Superior temporal gyrus (tissue), 1 donor: ENCODE measurements at regions not wholly inside any gene's neighbourhood (a gene's known extent, or its start where the extent isn't known, plus 50 kb on each side); places are given as distances from the start of the nearest gene placed in this dataset.
"Not testable (repeated sequence)": the region's sequence is repeated elsewhere in the genome, so short reads cannot be mapped to it uniquely, and the experiment has no call there.

Experiments used
- DNase-seq: peaks from one replicate; pipeline ENCODE4 v3.0.0-alpha.2; 2016; ENCODE audit errors: extremely low spot score

DNA sequence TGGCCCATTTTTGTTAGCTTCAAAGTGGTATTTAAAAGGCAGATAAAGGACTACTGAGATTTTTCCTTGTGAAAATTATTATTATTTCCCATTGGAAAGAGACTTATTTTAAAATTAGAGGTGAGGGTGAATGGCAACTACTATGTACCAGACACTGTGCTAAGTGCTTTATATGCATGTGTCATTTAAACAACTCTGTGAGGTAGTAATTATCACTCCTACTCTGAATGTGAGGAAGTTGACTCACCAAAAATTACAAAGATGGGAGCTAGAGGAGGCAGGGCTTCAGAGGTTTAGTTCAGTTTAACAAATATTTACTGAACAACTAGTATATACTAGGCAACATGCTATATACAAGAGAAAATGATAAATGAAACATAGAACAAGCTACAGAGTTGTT lies 78.2 kb downstream of the MSL3 start:
- no peak for DNase-seq

DNA sequence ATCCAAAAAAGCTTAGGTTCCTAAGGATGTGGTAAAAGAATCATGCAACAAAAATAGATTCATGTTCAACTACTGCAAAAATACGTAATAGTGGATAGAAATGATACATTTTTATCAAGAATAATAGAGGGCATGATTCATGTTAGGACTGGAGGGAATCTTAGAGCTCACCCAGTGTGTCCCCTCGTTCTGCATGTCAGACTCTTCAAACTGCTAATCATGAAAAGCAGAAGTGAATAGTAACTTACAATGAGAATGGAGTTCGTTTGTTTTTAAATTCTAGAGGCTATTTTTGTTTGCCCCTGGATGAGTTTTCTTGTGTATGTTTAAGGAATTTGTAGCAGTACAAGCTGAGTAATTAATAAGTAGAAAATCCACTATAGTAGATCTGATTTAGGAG lies 79.4 kb downstream of the MSL3 start:
- DNase-seq, result no peak

DNA sequence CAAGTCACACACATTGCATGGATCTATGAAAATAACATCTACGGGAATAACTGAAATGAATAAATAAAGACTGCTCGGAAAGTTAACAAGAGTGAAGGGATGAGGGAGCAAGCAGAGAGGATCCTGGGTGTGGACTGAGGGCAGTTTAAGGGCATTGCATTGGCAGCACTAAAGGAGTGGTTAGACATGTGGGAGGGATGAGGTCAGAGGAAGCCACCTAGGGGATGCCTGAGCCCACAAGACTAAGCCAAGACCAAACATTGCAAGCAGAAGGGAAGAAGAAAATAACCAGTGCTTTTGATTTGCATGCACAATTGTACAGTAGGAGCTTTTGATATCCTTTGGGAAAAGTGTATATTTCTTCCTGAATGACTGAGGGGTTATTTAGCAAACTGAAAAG lies 106.1 kb downstream of the MSL3 start:
- no peak for DNase-seq

DNA sequence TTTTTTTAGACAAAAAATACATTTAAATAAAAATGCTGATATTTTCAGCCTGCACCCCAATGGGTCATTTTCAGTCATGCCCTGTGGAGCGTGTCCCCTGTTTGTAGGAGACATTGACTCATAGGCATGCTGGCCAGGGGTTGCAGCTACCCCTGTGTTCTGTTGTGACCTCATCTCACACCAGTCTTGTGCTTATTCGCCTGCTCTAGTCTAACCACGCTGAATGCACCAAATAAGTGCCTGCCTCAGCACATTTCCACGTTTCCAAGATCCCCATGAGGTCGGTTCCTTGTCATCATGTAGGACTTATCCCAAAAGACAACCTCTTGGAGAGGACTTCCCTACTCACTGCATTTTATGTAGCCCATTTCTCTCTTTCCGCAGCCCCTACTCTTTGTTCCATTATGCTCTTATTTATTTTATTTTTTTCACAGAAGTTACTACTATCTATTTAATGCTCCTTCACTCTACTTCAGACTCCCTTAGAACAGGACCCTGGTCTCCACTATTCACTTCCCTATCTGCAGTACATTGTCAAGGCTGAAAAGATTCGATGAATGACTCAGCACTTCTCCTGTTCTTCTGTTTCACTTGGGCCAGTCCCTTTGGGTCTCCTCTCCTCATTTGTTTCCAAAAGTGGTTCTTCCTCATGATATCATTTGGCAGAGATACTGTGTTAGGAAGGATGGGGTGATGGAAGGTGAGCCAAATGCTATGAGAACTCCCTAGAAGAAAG lies 109.7 kb downstream of the MSL3 start:
- DNase-seq, result no peak

DNA sequence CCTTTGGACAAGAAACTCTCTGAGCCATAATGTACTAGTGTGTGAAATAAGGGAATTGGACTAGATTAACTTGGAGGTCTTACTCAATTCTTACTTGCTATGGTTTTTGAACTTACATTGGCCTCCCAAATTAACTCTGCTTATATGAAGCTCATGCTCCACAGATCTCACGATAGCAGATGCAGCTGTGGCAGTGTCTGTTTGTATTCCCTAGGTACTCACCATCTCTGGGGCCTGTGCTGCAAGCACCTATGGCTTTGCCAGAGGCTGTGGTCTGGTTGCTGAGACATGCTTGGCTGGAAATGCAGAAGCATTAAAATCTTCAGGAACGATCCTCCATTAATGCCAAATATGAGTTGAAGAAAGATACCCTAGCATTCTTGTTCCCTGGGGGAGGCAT lies 112.8 kb downstream of the MSL3 start:
- DNase-seq, result no peak

DNA sequence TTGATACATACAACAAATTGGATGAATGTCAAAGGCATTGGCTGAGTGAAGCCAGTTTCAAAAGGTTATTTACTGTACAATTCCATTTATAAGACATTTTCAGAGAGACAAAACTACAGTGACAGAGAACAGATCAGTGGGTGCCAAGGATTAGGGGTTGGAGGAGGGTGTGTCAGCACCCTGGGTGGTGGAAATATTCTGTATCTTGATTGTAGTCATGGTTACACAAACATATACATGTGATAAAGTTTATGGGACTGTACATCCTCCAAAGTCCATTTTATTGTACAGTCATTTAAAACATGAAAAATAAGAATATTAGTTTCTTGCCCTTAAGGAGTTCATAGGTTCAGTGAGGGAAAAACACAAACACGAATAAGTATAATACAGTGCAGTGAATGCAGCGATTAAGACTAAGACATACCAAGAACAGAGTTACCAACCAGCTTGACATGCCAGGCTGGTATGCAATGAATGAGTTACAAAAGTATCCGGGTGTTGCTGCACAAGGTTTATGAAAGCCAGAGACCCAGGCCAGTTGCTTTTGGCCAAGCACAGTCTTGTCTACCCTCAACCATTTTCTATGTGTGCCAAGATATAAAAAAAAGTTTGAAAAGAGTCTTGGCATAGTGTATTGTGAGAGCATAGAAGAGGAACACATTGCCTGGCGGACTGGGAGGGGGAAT lies 123.6 kb downstream of the MSL3 start:
- DNase-seq, result no peak

DNA sequence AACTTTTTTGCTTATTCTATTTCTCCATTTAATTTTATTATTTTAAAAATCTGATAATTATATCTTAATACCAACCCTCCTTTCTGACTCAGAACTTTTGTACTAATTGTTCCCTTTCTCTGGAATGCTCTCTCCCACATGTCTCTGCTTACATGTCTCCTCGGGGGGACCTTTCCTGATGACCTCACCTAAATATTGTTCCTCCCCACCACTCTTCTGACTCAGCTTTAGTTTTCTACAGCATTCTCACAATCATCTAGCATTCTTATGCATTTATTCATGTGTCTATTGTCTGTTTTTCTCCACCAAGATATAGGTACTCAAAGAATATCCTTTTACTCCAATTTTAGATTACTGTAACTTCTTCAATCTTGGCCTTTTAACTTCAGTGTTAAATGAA lies 128.7 kb downstream of the MSL3 start:
- no peak for DNase-seq

DNA sequence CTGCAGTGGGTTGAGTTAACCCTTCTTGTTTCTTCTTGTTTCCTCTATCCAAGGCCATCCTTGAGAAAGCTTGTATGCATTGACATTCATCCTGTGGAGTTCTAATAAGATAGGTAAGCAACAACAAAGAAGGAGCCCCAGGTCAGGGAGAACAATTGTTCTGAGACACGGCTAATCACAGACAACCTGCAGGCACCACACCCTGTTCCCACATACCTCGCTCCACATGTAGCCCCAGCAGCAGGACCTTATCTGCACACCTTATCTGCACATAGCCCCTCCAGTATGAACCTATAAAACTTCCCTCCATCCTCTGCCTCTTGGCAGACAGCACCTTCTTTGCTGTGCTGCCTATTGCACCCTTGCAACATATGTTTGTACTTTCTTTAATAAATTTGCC lies 129.1 kb downstream of the MSL3 start:
- DNase-seq, result no peak

DNA sequence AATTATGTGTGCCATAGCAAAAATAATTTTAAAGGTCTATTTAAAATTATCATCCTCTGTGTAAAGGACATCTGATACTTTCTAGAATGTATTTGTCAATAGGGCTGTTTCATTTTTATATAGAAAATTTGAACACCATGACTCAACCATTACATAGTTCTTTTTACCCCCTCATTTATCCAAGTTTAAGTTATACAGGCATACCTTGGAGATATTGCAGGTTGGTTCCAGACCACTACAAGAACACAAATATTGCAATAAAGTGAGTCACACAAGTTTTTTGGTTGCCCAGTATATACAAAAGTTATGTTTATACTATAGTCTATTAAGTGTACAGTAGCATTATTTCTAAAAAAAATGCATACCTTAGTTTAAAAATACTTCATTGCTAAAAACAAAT lies 130.4 kb downstream of the MSL3 start:
- no peak for DNase-seq

DNA sequence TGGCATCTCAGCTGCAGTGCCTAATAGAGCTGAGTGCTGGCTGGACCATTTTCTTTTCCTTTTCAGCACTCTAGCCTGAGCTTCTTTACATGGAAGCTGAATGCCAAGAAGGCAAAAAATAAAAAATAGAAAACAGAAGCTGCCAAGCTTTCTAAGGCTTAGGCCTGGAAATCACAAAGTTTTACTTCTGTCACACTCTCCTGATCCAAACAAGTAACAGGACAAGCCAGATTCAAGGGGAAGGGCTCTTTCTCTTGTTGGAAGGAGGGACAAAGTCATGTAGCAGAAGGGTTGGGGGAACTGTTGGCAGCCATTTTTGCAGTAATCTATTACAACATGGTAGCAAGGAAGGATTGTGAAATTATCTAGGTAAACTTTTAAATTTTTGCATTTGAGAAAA lies 131.8 kb downstream of the MSL3 start:
- DNase-seq, result no peak

DNA sequence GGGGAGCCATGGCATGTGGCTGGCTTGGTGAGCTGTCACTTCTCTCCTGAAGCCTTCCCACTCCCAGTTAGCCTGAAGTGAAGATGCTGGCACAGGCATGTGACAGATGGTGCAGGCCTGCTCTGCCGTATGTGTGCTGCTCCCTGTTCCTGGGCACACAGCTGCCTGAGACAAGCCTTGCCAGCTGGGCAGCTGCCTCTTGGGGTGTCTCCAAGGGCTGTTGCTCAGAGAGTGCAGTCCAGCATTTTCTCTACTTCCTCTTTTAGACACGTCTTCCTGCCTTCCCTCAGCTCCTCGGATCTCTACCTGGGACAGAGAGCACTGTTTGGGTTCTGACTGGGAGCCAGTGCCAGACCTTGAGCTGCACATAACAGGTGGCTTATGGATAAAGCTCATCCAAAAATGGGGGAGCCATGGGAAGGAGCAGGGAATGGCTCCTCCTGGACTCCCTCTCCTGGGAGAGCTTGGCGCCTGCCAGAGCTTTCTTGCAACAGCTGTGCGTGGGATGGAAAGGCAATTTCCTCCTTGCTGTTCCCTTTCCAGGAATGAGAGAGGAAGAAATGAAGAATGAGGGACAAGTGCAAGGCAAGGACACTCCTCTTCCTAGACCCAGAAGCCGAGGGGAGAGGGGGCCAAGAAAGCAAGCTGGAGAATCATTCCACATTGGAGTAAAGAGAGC lies 132.9 kb downstream of the MSL3 start:
- DNase-seq, result peak; percentile 35

DNA sequence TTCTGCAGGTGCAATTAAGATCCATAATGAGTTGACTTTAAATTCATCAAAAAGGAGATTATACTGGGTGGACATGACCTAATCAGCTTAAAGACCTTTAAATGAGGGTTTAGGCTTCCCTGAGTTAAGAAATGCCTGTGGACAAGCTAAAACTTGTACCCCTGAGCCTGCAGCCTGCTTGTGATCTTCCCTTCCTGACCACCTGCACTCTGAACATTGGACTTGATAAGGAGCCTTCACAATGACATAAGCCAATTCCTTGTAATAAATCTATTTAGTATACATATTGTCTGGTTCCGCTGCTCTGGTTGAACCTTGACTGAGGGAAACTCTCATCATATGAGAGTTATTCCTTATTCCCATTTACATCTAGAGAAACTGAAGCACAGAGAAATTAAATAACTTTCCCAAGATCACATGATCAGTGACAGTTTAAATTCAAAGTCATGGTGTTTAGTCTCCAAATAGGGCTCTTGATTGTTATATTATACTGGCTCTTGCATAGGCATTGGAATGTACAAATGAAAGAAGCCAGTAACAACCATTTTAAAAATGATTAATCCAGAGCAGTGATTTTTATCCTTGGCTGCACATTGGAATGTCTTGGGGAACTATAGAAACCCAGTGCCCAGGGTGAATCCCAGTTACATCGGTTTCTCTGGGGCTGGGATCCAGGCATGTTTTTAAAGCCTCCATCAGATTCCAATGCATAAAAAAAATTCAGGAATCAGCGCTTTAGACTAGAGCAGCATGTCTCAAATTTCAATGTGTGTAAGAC lies 136.1 kb downstream of the MSL3 start:
- DNase-seq, result no peak

DNA sequence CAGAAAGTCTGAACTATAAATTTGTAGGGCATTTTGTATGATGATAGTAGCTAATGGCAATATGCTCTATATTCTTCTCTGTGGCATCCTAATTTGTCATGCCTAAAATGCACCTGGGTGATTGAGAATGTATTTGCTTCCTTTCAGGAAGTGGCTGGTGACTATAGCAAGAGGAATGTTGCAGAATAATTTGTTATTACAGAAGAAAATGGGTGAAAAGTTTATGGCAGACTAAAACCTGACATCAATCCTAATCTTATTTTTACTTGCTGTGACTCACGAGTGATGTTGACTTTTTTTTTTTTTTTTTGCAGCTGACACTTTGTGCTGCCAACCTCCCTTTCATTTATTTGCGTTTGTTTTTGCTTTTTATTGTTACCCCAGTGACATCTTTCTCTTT lies 141.1 kb downstream of the MSL3 start:
- no peak for DNase-seq

DNA sequence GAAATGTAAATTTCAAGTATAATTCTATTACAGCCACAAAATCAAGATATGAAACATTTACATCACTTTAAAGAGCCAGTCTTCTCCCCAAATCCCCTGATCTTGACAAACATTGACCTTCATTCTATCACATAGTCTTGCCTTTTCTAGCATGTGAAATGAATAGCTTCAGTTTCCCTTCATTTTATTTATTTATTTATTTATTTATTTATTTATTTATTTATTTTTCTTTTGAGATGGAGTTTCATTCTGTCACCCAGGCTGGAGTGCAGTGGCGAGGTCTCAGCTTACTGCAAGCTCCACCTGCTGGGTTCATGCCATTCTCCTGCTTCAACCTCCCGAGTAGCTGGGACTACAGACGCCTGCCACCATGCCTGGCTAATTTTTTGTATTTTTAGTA lies 147.9 kb downstream of the MSL3 start:
- DNase-seq, result not testable (repeated sequence)

DNA sequence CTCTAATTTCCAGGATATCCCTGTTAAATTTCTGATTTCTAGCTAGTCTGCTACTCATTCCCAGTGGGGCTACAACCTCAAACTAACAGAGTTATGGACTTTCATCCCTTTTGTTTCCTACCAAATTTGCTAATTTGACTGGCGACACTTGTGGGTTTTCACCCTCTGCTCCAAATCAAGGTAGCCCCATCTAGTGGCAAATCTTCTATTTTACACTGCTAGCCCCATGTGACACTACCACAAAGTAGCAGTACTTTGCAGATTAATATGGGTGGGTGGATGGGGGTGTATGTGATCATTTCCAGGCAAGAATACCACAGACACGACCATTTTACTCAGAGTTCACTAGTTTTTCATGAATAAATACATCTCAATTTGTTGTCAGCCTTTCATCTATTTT lies 150.3 kb downstream of the MSL3 start:
- no peak for DNase-seq

DNA sequence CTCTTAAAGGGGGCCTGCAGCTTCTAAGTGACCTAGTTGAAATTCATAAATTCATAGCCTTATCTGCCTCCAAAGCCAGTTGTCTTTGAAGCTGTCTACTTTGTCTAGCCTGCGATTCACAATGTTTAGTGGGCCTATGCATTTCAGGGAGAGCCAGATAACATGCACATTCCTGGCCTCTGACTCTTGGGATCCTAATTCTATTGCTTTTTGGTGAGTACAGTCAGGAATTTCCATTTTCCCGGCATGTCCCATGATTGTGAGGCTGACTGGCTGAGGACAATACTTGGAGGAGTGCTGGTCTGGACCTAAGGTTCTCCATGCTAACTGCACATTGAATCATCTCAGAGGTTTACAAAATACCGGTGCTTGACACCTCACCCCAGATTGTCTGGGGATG lies 155.0 kb downstream of the MSL3 start:
- no peak for DNase-seq

DNA sequence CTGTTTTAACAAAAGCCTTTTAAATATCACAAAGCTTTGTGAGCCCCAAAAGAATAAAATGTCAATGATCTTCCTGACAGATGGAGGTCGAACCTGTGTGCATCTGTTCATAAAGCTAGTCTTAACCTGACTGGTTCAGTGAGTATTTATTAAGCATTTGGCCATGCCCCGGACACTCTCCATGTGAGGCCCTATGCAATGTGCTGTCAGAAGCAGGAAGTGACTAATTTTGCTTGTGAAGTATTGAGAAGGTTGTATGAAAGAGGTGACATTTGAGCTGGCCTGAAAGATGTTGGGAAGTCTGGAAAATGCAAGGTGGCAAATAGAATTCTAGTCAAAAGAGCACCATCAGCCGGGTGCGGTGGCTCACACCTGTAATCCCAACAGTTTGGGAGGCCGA lies 171.4 kb downstream of the MSL3 start:
- DNase-seq, result no peak

DNA sequence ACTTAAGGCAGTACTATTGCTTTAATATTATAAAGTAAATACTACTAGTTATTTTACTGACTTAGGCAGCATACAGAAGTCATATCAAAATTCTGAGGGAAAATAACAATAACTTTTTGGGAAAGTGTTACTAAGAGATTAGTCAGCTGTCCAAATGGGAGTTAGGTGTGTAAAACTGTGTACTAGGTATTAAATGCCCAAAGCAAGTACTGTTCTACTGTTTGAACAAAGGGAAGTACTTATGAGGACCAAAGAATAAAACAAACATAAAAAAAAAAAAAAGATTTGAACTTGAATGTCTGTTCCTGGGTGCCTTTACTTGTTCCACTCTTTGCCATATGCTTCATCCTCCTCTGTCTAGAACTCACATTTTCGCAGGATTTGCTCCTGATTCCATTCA lies 174.4 kb downstream of the MSL3 start:
- DNase-seq, result no peak

DNA sequence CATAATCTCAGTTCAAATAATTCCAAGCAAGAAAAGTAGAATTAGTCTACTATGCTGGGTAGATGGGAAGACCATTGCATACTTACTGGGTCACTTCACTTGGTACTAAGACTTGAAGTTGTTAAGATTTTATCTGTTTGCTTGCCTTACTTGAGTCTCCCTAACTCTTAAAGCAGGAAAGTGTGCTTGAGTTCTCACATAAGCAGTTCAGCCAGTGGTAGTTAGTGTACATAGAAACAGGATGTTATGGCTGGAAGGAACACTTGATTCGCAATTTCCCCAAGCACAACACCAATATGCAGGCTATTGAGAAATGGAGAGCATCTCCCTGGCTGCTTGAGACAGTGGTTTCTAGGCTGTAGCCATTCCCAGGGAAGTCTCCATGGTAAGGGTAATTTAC lies 176.1 kb downstream of the MSL3 start:
- no peak for DNase-seq

DNA sequence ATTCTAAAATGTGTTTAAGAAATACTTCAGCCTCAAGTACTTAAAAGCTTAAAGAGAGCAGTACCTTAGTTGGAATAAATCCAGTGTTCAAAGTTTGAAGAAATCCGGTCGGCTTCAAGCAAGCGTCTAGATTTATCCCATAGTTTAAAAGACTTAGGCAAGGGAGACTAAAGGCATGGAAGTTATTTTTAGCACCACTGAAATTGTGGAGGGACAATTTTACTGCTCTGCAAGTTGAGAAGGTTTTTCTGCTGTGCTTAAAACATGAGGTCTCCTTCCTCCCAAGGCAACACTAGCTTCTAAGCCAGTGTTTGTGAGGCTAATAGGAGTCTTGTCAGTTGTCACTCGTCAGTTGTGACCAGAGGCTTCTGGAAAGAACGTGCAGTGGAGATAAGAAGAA lies 183.5 kb downstream of the MSL3 start:
- peak; percentile 16 for DNase-seq

DNA sequence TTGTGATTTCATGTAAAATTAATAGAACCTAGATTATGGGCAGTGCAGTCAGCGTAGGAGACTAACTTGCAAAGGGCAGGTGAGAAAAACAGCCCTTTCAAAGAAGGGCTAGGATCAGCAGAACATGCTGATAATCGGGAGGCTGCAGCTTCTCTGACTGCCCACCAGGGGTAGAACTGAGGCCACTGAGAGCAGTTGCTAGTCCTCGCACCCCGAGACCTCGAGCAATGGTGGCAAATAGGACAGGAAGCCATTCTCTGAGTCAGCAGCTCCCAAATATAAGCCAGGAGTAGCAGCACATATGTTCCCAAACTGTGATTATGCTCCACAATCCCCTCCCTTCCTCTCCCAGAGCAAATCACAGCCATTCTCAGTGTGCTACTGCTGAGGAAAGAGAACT lies 186.5 kb downstream of the MSL3 start:
- DNase-seq, result peak; percentile 23

DNA sequence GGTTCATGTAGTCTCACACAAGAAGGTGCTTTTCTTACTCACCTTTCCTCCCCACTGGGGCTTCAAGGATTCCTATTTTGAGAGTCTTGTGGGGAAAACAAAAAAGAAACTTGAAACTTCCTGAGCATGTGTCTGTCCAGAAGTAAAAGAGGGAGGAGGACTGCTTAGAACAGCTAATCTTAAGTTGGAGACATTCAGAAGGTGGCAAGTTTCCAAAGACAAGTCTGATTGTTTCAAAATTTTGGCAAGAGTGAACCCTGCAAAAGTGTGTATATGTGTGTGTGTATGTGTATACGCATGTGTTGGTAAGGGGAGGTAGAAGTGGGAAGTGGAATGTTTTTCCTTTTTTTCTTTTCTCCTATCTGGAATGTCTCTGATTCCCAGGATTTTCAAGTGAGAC lies 189.0 kb upstream of the FRMPD4 start:
- DNase-seq, result no peak
